ENCODE measurements at regions not wholly inside any gene's neighbourhood (a gene's known extent, or its start where the extent isn't known, plus 50 kb on each side); places are given as distances from the start of the nearest gene placed in this dataset.
"Not testable (repeated sequence)": the region's sequence is repeated elsewhere in the genome, so short reads cannot be mapped to it uniquely, and the experiment has no call there.

- TF ChIP-seq CTCF (IDR thresholded peaks at IDR 0.05; ENCODE audit: insufficient read depth, low read depth, low read length, missing control alignments) = peak; percentile 20
- peak; percentile 49 for DNase-seq (ENCODE audit: low read depth)
- not testable (repeated sequence) for H3K4me3 ChIP-seq (ENCODE audit: low read length)
Observed at GRCh38 chr13:25002311-25002710, 93.6 kb upstream of the PABPC3 start.

DNA sequence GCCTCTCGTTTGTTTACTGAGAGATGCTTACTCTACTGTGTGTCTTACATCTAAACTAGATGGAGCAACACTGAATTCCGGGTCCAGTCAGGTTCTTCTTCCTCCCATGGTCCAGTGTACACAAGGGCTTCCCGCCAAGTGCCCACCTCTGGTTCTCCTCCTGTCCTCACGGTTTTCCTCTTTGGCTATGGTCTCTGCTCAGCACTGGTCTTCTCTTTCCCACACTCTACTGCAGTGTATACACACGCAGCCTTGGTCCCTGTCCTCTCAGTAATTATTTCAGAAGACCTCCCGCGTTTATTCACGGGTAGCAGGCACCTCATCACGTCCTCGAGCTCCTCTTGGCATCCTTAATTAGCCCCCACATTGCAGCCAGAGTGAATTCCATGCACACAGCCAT, 91.4 kb upstream of the PABPC3 start:
- H3K4me3 ChIP-seq (ENCODE audit: low read length); DNase-seq (ENCODE audit: low read depth): not testable (repeated sequence)

GRCh38 chr13:25005050-25005497, 90.9 kb upstream of the PABPC3 start:
- TF ChIP-seq CTCF (IDR thresholded peaks at IDR 0.05; ENCODE audit: insufficient read depth, low read depth, low read length, missing control alignments) = peak; percentile 28
- DNase-seq (ENCODE audit: low read depth) = peak; percentile 29
- H3K4me3 ChIP-seq (ENCODE audit: low read length) = not testable (repeated sequence)

DNA sequence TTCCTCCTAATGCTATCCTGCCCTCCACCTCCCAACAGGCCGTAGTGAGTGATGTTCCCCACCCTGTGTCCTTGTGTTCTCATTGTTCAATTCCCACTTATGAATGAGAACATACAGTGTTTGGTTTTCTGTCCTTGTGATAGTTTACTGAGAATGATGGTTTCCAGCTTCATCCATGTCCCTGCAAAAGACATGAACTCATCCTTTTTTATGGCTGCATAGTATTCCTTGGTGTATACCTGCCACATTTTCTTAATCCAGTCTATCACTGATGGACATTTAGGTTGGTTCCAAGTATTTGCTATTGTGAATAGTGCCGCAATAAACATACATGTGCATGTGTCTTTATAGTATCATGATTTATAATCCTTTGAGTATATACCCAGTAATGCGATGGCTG, 88.5 kb upstream of the PABPC3 start:
- H3K4me3 ChIP-seq (ENCODE audit: low read length); DNase-seq (ENCODE audit: low read depth): not testable (repeated sequence)

DNA sequence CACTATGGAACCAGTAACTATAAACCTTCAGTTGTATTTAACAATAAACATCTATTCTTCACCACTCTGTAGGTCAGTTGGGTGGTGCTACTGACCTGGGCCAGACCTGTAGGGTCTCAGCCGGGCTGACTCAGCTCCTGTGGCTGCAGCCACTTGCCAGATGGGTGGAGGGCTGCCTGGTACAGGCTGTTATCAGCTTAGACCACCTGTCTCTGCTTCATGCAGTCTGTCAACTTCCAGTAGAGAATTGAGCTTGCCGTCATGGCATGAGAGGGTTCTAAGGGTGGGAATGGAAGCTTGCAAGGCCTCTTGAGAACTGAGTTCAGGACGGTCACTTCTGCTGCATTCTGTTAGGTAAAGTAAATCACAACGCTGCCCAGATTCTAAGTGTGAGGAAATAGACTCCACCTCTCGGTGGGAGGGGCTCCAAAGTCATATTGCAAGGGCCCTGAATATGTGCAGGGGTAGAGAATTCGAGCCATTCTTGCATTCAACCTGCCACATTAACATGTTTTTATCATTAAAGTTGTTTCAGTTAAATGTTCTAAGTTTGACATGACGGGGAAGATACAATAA, 81.5 kb upstream of the PABPC3 start:
- DNase-seq (ENCODE audit: low read depth) = not testable (repeated sequence)

DNA sequence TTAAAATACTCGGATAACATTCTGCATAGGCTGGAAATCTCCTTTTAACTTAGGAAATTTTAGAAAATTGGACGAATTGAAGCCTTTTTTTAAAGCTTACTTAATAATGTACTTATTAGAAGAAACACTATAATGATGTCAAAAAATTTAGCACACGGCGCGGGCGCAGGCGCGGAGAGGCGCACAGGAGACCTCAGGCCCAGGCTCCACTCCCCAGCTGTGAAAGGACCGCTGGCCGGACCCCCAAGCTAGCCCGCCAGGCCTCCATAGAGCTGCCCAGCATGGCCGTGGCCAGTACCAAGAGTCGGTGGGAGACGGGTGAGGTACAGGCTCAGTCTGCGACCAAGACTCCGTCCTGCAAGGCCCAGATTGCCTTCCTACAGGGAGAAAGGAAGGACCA, 78.8 kb upstream of the PABPC3 start:
- not testable (repeated sequence) for H3K4me3 ChIP-seq (ENCODE audit: low read length); DNase-seq (ENCODE audit: low read depth)

More for the DNA sequence above, 81.5 kb upstream of the PABPC3 start:
- H3K4me3 ChIP-seq (ENCODE audit: low read length) = not testable (repeated sequence)

DNA sequence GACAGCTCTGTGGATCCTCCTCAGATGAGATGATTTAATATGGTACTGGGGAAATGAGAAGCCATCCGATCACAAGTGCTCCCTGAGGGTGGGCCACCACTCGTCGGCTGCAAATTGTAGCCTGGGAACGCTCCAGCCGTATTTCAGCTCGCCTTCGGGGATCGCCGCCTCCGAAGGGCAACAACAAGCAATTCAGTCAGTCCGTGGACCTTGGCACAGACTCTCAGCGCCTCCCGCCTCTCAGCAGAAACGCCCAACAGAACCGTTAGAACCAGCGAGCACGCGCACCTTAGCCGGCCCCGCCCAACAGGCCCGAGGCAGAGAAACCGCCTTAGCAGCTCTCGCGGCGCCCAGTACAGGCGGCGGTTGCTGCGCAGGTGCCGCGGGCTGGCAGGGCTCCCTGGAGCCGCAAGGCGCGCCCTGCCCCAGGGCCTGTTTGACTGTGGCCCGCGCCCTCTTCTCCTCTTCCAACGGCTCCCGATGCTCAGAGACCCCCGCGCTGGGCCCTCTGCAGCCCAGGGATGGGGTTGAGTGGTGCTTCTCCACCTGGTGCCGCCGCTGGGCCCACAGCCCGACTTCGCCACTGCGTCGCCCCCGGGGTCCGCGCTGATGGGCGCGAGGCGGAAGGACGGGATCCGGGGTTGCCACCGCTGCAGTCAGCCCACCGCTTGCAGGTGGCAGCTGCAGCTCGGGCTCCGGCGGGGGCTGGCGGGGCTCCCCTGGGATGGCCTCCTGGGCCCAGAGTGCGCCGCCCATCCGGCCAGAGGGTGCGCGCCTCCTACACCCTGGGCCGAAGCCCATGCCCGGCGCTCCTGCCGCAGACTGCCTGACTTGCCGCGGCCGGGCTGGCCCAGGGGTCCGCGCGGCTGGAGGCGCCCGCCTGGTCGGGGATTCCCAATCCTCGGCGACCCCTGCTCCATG, 77.9 kb upstream of the PABPC3 start:
- peak; percentile 55 for DNase-seq (ENCODE audit: low read depth)
- H3K4me3 ChIP-seq (ENCODE audit: low read length) = not testable (repeated sequence)

DNA sequence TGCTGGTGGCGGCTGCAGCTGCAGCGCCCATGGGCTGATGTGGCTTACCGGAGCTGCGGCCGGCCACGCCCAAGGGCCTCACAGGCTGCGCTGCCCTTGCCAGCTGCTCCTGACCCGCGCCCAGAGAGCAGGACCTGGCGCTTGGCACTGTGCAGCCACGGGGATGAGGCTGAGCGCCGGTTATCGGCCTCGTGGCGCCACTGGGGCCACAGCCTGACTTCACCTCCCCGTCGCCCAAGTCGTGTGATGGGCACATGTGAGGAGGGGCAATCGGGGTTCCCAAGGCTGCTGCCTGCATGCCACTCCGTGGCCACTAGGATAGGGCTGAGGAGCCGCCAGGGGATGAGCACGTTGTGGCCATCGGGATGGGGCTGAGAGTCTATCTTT, 77.2 kb upstream of the PABPC3 start:
- DNase-seq (ENCODE audit: low read depth) = no peak
- H3K4me3 ChIP-seq (ENCODE audit: low read length) = no peak overlapping the region
- TF ChIP-seq CTCF (IDR thresholded peaks at IDR 0.05; ENCODE audit: insufficient read depth, low read depth, low read length, missing control alignments) = no peak

DNA sequence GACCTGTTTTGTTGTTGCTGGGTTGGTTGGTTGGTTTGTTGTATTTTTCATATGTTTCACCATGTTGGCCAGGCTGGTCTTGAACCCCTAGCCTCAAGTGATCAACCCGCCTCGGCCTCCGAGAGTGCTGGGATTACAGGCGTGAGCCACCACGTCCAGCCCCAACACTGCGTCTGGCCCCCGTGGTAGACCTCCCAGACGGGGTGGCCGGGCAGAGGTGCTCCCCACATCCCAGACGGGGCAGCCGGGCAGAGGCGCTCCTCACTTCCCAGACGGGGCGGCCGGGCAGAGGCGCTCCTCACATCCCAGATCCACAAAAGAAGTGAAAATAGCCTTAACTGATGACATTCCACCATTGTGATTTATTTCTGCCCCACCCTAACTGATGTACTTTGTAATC, 76.2 kb upstream of the PABPC3 start:
- DNase-seq (ENCODE audit: low read depth); H3K4me3 ChIP-seq (ENCODE audit: low read length): not testable (repeated sequence)

DNA sequence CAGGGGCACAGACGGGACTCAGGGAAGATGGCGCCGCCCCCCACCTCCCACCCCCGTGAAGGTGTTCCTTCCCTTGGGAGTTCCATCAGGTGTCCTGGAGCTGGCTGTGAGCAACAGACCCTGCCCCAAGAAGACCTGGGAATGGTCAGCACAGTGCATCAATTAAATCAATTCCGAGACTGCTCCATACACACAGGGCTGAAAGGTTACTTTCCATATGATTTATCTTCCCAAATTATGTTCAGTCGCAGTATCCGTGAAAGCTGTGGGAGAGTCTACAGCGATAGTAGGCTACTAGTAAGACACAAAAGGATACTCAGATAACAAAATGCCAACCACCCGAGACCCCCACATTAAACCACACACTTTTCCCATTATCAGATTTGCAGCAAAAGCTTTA, 71.8 kb upstream of the PABPC3 start:
- no peak for DNase-seq (ENCODE audit: low read depth)
- no peak for TF ChIP-seq CTCF (IDR thresholded peaks at IDR 0.05; ENCODE audit: insufficient read depth, low read depth, low read length, missing control alignments)
- H3K4me3 ChIP-seq (ENCODE audit: low read length) = no peak overlapping the region

Data from epithelial cell of esophagus (primary cell).